Glomerular visceral epithelial cell (primary cell): ENCODE measurements at regions not wholly inside any gene's neighbourhood (a gene's known extent, or its start where the extent isn't known, plus 50 kb on each side); places are given as distances from the start of the nearest gene placed in this dataset.
"Not testable (repeated sequence)": the region's sequence is repeated elsewhere in the genome, so short reads cannot be mapped to it uniquely, and the experiment has no call there.

ENCODE experiments used
- DNase-seq: peaks from one replicate; pipeline ENCODE4 v3.0.0-alpha.2; 2016; ENCODE audit errors: extremely low spot score

DNA sequence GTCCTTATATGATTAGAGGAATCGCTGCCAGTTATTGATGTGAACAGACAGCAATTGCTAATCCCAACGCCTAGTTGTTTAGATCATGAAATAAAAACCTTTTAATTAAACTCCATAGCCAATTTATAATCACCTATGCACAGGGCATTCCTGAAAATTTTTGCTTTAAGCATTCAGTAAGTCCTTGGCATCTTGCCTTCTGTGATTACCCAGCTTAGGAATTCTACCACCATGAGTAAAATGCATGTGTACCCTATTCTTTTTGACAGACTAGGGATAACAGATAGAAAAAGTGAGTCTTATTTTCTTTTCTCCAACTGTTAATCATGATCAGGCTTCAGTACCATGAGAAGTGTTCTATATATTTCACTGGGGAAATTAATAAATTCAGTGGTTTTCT is 995.3 kb upstream of the GRIA3 start:
- DNase-seq = no peak

- no peak for DNase-seq
These were observed 987.7 kb upstream of the GRIA3 start for GRCh38 chrX:122196343-122196742.

DNA sequence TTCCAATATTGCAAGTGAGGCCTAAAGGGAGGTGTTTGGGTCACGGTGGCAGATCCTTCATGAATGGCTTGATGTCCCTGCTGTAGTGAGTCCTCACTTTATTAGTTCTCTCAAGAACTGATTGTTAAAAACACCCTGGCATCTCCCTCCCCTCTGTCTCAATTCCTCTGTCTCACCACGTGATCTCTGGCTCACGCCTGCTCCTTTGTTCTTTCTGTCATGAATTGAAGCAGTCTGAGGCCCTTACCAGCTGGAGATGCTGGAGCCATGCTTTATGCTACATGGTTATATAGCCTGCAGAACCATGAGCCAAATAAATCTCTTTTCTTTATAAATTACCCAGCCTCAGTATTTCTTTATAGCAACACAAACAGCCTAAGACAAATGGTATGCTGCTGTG is 980.7 kb upstream of the GRIA3 start:
- DNase-seq = no peak

DNA sequence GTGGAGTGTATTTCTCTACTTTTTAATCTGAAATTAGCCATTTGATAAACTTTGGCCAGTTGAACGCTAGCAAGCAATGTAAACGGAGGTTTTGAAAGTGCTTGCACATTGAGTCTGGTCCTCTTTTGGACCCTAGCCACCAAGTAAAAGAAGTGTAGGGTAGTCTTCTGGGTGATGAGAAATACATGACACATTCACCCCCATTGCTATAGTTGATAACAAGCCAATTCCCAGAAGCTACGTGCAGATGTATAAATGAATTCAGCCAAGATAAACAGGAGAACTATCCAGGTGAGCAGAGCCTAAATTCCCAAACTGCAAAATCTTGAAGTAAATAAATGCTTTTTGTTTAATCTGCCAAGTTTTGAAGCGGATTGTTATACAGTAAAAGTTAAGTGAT is 965.4 kb upstream of the GRIA3 start:
- no peak for DNase-seq

GRCh38 chrX:122219226-122219625 is 964.9 kb upstream of the GRIA3 start:
- no peak for DNase-seq

DNA sequence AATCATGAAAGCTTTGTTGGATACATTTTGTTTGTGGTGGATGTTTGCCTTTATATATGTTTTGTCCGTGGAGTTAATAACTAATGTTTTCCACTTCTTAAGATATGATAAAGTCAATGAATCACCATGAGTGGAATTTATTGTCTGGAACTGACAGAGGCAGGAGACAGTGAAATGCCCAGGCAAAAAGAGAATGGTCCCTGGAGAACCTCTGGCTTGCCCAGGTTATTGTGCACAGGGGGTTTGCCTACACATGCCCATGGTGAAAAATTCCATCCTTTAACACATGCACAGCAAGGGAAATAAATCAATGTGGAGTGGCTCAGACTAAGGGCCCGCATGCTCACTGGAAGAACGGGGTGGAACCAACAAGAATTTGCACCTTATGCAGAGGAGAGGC is 964.3 kb upstream of the GRIA3 start:
- no peak for DNase-seq

DNA sequence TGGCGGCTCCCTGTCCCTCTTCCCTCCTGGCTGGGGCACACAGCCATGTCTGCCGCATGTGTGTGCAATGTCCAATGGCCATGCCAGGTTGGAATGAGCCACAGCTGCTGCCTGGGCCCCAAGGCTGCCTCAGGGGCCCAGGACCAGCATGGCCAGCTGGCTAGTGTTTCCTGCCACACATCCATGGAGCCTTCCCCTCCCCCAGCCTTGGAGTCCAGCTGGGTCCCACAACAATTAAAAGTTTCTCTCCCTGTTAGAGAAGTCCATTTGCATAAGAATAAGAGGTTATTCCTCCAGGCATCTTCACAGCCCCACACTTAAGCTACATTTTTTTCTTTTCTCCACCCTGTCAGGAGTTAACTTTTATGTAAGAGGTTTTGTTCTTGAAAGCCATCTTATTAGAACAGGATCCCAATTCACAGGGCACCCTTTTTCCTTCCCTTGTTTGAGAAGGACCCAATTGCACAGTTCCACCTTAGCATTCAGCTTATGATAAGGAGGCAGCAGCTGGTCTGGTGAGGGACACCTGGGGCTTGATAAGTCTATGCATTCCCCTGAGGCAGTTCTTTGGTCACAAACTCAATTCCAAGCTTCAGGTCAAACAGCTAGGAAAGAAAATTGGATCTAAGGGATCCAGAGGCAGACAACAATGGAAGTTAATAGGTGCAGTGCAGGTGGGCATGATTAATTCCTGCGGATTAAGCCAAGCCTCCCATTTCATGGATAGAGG is 963.3 kb upstream of the GRIA3 start:
- no peak for DNase-seq

DNA sequence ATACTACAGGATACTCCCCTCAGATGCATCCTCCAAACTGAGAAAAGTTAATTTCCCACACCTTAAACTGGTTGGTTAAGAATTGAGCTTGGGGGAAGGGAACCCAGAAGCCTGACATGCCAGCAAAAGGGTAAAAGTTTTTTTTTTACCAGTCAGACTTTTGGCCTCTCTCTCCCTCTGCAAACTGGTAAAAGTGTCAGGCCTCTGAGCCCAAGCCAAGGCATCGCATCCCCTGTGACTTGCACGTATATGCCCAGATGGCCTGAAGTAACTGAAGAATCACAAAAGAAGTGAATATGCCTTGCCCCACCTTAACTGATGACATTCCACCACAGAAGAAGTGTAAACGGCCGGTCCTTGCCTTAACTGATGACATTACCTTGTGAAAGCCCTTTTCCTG is 962.3 kb upstream of the GRIA3 start:
- not testable (repeated sequence) for DNase-seq

DNA sequence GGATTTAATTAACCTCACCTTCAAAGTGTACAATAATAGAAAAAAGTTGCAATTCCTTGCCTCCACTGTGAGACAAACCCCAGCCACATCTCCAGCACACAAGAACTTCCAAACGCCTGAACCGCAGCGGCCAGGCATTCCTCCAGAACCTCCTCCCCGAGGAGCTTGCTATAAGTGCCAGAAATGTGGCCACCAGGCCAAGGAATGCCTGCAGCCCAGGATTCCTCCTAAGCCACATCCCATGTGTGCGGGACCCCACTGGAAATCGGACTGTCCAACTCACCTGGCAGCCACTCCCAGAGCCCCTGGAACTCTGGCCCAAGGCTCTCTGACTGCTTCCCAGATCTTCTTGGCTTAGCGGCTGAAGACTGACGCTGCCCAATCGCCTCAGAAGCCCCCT is 959.9 kb upstream of the GRIA3 start:
- not testable (repeated sequence) for DNase-seq

DNA sequence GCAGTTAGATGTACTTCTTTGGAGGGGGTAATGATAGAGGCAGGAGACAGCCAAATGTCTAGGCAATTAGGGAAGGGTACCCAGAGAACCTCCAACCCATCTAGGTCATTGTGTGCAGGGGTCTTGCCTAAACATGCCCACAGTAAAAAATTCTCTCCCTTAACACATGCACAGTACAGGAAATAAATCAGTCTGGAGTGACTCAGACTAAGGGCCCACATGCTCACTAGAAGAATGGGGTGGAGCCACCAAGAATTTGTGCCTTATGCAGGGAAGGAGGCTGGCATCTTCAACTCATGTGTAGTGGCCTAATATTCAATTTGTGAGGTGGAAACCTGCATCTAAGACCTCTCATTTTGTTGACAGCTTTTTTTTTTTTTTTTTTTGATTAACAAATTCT is 945.3 kb upstream of the GRIA3 start:
- no peak for DNase-seq

DNA sequence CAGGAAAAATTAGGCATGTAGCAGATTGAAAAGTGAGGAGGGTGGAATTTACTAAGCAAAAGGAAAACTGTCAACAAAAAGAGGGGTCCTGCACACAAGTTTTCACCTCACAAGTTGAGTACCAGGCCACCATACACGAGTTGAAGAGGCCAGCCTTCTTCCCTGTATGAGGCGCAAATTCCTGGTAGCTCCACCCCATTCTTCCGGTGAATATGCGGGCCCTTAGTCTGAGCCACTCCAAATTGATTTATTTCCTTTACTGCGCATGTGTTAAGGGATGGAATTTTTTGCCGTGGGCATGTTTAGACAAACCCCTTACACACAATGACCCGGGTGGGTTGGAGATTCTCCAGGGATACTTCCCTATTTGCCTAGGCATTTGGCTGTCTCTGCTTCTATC is 942.1 kb upstream of the GRIA3 start:
- no peak for DNase-seq

GRCh38 chrX:122244080-122244479 is 940.0 kb upstream of the GRIA3 start:
- no peak for DNase-seq

- no peak for DNase-seq
These were observed 938.9 kb upstream of the GRIA3 start for GRCh38 chrX:122245175-122245574.

DNA sequence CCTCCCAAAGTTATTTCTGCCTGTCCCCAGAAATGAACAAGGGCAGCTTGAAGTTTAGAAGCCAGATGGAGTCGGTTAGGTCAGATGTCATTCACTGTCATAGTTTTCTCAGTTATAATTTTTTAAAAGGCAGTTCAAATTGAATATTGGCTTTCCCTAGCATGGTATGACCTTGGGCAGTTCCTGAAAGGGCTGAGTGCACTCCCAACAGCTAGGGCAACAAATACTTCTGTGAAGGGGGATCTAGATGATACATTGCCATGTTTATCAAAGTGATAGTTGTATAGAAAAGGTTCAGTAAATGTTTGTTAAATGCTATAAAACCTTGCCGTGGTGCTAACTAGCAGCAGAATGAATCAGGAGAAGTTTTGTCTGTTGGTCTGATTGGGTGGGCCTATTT is 938.1 kb upstream of the GRIA3 start:
- no peak for DNase-seq

- no peak for DNase-seq
These were observed 937.1 kb upstream of the GRIA3 start for GRCh38 chrX:122246937-122247336.

DNA sequence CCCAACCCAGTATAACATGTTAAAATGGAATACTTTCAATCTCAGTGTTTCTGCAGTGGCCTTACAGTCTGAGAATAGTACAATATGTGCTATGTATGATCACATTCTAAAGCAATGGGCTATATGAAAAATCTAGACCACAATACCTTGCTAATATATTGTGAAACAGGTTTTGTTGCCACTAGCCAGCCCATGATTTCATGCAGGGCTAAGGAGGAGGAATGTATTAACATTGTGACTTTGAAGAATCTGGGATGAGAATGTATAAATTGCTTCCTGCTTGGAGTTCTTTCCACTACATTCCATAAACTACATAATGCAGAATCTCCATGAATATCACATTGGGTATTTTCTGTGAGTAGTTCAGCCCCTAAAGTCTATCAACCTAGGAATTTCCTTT is 935.4 kb upstream of the GRIA3 start:
- no peak for DNase-seq

- DNase-seq = no peak
These were observed 931.6 kb upstream of the GRIA3 start for GRCh38 chrX:122252454-122252853.

- DNase-seq = no peak
These were observed 915.7 kb upstream of the GRIA3 start for GRCh38 chrX:122268353-122268752.

DNA sequence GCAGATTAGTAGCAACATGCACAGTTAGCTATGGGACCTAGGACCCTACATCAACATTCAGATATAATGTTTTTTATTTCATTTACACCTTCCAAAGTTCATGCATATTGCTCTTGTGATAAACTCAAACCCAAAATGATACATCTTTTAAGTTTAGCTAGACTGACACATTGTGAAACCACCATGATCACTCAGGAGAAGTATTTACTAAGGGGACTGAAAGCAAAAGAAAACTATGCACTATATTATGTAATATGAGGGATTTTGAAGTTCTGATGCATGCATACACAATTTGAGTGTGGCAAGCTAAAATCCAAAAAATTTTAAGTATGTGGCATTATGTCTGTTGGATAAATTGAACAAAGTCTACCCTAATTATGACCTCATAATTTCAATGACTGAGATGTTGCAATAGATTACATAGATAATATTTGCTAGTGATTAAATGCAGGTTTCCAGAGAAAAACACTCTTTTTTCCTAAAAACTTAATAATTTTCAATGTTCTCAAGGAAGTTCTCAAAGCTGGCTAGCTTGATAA is 914.8 kb upstream of the GRIA3 start:
- no peak for DNase-seq

DNA sequence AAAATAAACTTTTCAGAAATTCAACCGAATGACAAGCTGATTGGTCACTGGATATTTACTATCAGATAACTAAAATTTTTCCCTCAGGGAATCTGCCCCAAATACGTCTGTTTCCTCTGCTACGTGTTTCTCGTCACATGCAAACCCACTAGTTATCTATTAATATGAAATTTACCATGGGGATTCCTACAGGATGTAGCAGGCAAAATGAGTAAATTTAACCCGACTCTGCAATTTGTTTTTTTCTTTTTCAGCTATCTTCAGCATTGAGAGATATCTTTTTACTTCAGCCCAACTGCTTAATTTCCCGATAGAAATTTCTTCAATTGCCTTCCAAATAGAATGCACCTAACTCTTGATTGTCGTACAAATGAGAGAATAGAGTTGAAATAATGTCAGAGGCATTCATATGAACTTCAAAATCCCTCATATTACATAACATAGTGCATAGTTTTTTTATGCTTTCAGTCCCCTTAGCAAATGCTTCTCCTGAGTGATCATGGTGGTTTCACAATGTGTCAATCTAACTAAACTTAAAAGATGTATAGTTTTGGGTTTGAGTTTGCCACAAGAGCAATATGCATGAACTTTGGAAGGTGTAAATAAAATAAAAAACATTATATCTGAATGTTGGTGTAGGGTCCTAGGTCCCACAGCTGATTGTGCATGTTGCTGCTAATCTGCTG is 913.1 kb upstream of the GRIA3 start:
- no peak for DNase-seq

DNA sequence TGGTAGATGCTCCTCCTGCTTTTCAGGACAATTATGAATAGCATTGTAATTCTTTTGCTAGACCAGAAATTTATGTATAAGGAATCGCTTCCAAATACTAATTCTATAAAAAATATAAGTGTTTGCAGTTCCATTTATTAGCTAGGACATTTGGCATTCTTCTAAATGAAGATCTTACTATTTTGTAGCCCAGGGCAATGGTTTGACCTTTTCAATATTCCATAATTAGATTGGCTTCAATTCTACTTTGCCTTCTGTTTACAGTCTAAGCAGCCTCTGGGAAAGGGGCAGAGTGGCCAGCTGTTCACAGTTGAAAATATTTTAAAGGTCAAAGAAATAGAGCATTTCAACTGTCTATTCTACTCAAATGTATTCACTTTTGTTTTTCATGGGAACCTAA is 912.1 kb upstream of the GRIA3 start:
- DNase-seq = no peak

DNA sequence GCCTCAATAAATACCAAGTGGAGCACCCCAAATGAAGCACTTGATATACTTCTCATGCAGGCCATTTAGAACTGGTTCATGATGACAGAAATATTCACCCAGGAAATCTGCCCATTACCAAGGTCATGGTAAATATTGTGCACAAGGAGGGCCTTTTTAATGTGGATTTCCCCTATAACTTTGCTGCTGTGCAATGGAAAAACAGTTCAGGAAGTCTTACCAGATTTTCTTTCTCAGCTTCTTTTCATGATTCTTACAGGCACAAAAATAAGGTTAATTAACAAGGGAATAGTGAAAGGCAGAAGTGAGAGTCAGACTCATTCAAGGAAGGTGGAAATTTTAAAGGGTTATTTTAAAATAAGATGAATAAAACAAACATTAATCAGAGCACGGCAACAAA is 904.3 kb upstream of the GRIA3 start:
- DNase-seq = no peak

- not testable (repeated sequence) for DNase-seq
These were observed 884.3 kb upstream of the GRIA3 start for GRCh38 chrX:122299822-122300221.
